Fibroblast of lung (primary cell): ENCODE measurements at regions not wholly inside any gene's neighbourhood (a gene's known extent, or its start where the extent isn't known, plus 50 kb on each side); places are given as distances from the start of the nearest gene placed in this dataset.
"Not testable (repeated sequence)": the region's sequence is repeated elsewhere in the genome, so short reads cannot be mapped to it uniquely, and the experiment has no call there.

Source experiments
- DNase-seq, 2 donors: peaks; one replicate each; pipeline versions ENCODE4 v3.0.0 to v3.0.0-alpha.2; 2010; ENCODE audit warnings: low read depth in 2 of 2
- H2AFZ ChIP-seq: 2 replicates; pipeline ENCODE4 v1.5.1; 2012; ENCODE audit warnings: low read length, control low read depth, inconsistent platforms
- H3K27ac ChIP-seq: 2 replicates; pipeline ENCODE4 v1.5.1; 2011; ENCODE audit warnings: low read length, control low read depth; ENCODE audit not compliant: insufficient read depth
- H3K27me3 ChIP-seq: 2 replicates; pipeline ENCODE4 v1.5.1; 2011; ENCODE audit warnings: mild to moderate bottlenecking, low read length; ENCODE audit not compliant: control insufficient read depth, insufficient read depth
- H3K36me3 ChIP-seq: 2 replicates; pipeline ENCODE4 v1.5.1; 2011; ENCODE audit warnings: low read length; ENCODE audit not compliant: control insufficient read depth, insufficient read depth
- H3K4me1 ChIP-seq: 2 replicates; pipeline ENCODE4 v1.5.1; 2011; ENCODE audit warnings: low read length; ENCODE audit not compliant: control insufficient read depth, insufficient read depth; ENCODE audit errors: extremely low read depth
- H3K4me2 ChIP-seq: 2 replicates; pipeline ENCODE4 v1.5.1; 2011; ENCODE audit warnings: low read length, control low read depth; ENCODE audit not compliant: insufficient read depth; ENCODE audit errors: extremely low read depth
- H3K4me3 ChIP-seq, 4 experiments: fragments of 200-600 bp in 1 of 4; sonication (generic) in 1 of 4; replicated peaks in 1 of 4; 2 replicates each; pipeline ENCODE4 v1.5.1; 2011 to 2016; ENCODE audit warnings: low read length in 4 of 4, low read depth in 3 of 4, mild to moderate bottlenecking in 3 of 4, control low read depth in 2 of 4, inconsistent platforms in 1 of 4, mixed read lengths in 1 of 4; ENCODE audit not compliant: insufficient read depth in 1 of 4; ENCODE audit errors: control extremely low read depth in 1 of 4
- H3K79me2 ChIP-seq: 2 replicates; pipeline ENCODE4 v1.5.1; 2012; ENCODE audit warnings: mild to moderate bottlenecking, low read length, inconsistent platforms; ENCODE audit not compliant: control insufficient read depth, insufficient read depth
- H3K9ac ChIP-seq: 2 replicates; pipeline ENCODE4 v1.5.1; 2011; ENCODE audit warnings: mild to moderate bottlenecking, low read length, control low read depth; ENCODE audit not compliant: insufficient read depth
- H3K9me3 ChIP-seq: 2 replicates; pipeline ENCODE4 v1.5.1; 2012; ENCODE audit warnings: low read depth, low read length; ENCODE audit not compliant: control insufficient read depth, insufficient read depth
- H4K20me1 ChIP-seq: 2 replicates; pipeline ENCODE4 v1.5.1; 2011; ENCODE audit warnings: low read length; ENCODE audit not compliant: control insufficient read depth, insufficient read depth; ENCODE audit errors: extremely low read depth
- EZH2 ChIP-seq: IDR thresholded peaks from 2 replicates; pipeline ENCODE4 v1.5.1; 2012; ENCODE audit warnings: low read length, control low read depth, mild to moderate bottlenecking; ENCODE audit errors: missing control alignments
- TF ChIP-seq, protein P1 (sequence below), 2 donors: IDR thresholded peaks in 1 of 2; conservative IDR thresholded peaks in 1 of 2; 1 replicate in 1 of 2; 2 replicates in 1 of 2; pipeline ENCODE4 v1.5.1; 2011 to 2012; ENCODE audit warnings: low read length in 2 of 2, control low read depth in 1 of 2, inconsistent platforms in 1 of 2, low read depth in 1 of 2, mild to moderate bottlenecking in 1 of 2

DNA sequence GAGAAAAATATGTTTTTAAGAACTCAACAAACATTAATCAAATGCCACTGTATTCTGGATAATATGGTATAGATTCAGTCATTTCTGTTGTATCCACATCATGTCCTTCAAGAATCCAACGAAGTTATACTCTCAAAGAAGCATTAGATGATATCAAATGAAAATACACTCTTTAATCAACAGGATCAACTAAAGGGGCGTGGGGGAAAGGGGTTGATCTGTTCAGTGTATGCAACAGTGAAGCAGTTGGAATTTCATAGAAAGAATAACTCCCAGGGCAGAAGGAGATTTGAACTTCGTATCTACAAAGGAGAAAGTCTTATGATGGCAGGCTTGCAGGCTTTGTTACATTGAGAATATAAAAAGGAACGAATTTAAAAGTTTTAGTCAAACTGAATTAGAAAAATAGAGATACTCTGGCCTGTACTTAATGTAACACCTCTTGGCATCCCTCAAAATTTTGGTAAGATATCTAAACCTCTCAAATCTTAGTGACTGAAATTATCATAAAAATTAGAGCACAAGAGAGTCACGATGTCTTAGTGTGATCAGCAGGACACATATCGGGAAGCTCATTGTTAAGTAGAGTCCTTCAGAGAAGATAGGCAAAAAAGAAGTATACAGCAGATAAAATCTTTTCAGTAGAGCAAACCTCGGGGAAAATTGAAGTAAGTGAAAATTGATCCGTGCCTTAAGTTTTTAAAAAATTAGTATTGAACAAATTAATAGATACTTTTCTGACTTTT lies 431.4 kb downstream of the KCNJ18 start:
- H3K4me3 ChIP-seq = no peak overlapping the region
- TF ChIP-seq, protein P1, sequence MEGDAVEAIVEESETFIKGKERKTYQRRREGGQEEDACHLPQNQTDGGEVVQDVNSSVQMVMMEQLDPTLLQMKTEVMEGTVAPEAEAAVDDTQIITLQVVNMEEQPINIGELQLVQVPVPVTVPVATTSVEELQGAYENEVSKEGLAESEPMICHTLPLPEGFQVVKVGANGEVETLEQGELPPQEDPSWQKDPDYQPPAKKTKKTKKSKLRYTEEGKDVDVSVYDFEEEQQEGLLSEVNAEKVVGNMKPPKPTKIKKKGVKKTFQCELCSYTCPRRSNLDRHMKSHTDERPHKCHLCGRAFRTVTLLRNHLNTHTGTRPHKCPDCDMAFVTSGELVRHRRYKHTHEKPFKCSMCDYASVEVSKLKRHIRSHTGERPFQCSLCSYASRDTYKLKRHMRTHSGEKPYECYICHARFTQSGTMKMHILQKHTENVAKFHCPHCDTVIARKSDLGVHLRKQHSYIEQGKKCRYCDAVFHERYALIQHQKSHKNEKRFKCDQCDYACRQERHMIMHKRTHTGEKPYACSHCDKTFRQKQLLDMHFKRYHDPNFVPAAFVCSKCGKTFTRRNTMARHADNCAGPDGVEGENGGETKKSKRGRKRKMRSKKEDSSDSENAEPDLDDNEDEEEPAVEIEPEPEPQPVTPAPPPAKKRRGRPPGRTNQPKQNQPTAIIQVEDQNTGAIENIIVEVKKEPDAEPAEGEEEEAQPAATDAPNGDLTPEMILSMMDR (conservative IDR thresholded peaks at IDR 0.05 in 1 of 2, IDR thresholded peaks at IDR 0.05 in 1 of 2; ENCODE audit: low read depth in 1 of 2, low read length in 2 of 2) = no peak
- TF ChIP-seq EZH2 = no peak
- no peaks in the 10 kb centered on the region for H3K79me2 ChIP-seq
- H3K27me3 ChIP-seq = no peaks in the 10 kb centered on the region
- no peak overlapping the region for H3K4me2 ChIP-seq
- H3K4me1 ChIP-seq = no peaks in the 10 kb centered on the region
- no peak overlapping the region for H3K9ac ChIP-seq
- H3K9me3 ChIP-seq = no peaks in the 10 kb centered on the region
- H3K36me3 ChIP-seq = no peaks in the 10 kb centered on the region
- no peak for DNase-seq
- no peak overlapping the region for H3K27ac ChIP-seq
- no peaks in the 10 kb centered on the region for H4K20me1 ChIP-seq
- no peak overlapping the region for H2AFZ ChIP-seq

DNA sequence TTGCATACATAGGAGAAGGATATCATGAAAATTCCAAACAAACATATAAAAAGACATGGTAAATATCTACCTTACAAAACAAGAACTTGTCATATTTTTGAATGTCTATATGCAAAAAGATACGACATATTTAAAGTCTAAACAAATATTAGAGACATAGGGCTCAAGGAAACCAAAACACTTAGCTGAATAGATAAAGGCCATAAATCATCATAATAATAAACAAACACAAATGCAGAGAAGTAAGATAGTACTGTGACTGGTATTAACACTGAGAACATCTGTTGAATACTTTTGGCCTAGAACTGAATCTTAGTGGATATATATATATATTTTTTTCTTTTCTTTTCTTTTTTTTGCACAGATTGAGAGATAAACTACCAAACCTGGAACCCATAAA lies 435.8 kb downstream of the KCNJ18 start:
- Histone ChIP-seq H3K9ac (no peak overlapping the region), H3K27ac (no peak overlapping the region), H4K20me1 (no peaks in the 10 kb centered on the region), H3K36me3 (no peaks in the 10 kb centered on the region), H3K79me2 (no peaks in the 10 kb centered on the region), H3K4me3 (no peak overlapping the region), H2AFZ (no peak overlapping the region), H3K27me3 (no peaks in the 10 kb centered on the region), H3K9me3 (no peaks in the 10 kb centered on the region), H3K4me2 (no peak overlapping the region), H3K4me1 (no peaks in the 10 kb centered on the region)
- DNase-seq = no peak
- TF ChIP-seq EZH2 = no peak
- TF ChIP-seq, protein P1 (conservative IDR thresholded peaks at IDR 0.05 in 1 of 2, IDR thresholded peaks at IDR 0.05 in 1 of 2; ENCODE audit: low read depth in 1 of 2, low read length in 2 of 2) = no peak

DNA sequence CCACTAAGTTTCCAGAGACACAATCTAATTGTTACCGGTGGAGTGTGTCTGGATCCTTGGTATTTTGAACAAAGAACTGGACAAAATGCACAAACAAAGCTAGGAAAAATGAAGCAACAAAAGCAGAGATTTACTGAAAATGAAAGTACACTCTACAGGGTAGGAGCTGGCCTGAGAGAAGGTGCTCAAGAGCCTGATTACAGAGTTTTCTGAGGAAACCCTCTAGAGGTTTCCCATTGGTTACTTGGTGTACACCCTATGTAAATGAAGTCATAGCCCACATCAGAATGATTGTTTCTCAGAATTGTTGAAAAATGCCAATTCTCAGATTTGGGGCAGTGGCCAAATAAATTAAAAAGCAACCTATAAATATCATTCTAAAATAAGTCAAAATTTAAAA lies 436.4 kb downstream of the KCNJ18 start:
- no peaks in the 10 kb centered on the region for H3K4me1 ChIP-seq
- no peaks in the 10 kb centered on the region for H3K9me3 ChIP-seq
- H2AFZ ChIP-seq = no peak overlapping the region
- H3K36me3 ChIP-seq = no peaks in the 10 kb centered on the region
- H3K27me3 ChIP-seq = no peaks in the 10 kb centered on the region
- no peaks in the 10 kb centered on the region for H4K20me1 ChIP-seq
- H3K27ac ChIP-seq = no peak overlapping the region
- no peaks in the 10 kb centered on the region for H3K79me2 ChIP-seq
- no peak for TF ChIP-seq EZH2
- TF ChIP-seq, protein P1 (conservative IDR thresholded peaks at IDR 0.05 in 1 of 2, IDR thresholded peaks at IDR 0.05 in 1 of 2; ENCODE audit: low read depth in 1 of 2, low read length in 2 of 2) = no peak
- no peak overlapping the region for H3K4me3 ChIP-seq
- no peak overlapping the region for H3K4me2 ChIP-seq
- DNase-seq = no peak
- H3K9ac ChIP-seq = no peak overlapping the region

DNA sequence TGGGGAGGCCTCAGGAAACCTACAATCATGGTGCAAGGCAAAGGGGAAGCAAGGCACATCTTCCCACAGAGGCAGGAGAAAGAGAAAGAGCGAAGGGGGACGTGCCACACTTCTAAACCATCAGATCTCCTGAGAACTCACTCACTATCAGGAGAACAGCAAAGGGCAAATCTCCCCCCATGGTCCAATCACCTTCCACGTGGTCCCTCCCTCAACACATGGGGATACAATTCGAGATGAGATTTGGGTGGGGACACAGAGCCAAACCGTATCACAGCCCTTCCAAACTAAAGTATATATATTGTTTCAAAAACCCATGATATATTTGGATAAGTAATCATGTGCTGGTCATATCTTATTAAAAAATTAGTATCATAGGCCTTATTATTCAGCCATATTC lies 437.6 kb downstream of the KCNJ18 start:
- not testable (repeated sequence) for H3K4me2 ChIP-seq, H3K4me3 ChIP-seq, DNase-seq, H3K4me1 ChIP-seq, H4K20me1 ChIP-seq, H3K79me2 ChIP-seq, H3K36me3 ChIP-seq, H3K27ac ChIP-seq, H2AFZ ChIP-seq, H3K9me3 ChIP-seq, H3K27me3 ChIP-seq, H3K9ac ChIP-seq
